GM18520 (cell line): ENCODE measurements at regions not wholly inside any gene's neighbourhood (a gene's known extent, or its start where the extent isn't known, plus 50 kb on each side); places are given as distances from the start of the nearest gene placed in this dataset.
"Not testable (repeated sequence)": the region's sequence is repeated elsewhere in the genome, so short reads cannot be mapped to it uniquely, and the experiment has no call there.

ENCODE experiments used
- ATAC-seq: cut with Tn5 transposase; IDR thresholded peaks from one replicate; pipeline ENCODE4 v1.9.1; 2021; ENCODE audit not compliant: unreplicated experiment

DNA sequence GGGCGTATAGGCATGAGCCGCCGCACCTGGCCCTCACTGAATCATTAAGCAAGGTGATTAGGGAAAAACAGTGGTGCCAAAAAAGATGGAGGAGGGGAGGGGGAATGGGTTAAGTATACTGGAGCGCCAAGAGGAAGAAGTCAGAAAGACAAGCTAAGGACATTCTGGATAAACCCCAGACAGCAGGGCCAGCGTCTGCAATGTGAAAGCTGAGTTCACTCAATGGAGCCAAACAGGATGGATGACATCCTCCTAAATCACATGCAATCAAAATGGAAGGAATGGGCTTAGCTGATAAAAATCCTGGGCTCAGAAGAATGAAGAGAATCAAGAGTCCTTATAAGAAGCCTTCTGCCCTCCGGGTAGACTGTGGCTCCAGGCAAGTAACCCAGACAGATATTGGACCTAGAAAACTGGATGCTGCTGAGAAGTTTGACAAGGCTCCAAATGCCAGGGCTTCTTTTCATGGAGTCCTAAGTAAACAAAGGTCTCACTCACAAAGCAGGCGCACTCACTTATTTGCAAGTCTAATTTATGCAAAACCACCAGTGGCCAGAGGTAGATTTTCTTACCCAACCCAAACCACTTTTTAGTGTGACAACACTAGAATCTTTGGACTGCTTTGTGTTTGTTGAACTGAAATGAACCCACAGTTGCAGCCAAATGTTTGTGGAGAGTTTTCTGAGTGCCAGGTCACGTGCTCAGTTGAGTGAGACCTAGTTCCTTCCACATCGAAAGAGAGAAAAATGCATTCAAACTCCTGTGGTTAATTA lies 519.1 kb upstream of the AUTS2 start:
- no peak for ATAC-seq

DNA sequence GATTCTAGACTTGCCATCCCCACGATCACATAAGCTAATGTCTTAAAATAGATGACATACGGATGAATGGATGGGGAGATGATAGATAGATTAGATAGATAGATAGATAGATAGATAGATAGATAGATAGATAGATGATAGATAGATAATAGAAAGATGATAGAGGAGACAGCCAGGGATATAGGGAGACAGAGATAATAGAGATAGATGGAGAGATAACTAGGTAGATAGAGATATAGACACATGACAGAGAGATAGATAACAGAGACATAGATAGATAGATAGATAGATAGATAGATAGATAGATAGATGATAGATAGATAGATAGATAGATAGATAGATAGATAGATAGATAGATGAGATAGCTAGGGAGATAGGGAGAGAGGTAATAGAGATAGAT lies 511.0 kb upstream of the AUTS2 start:
- not testable (repeated sequence) for ATAC-seq

DNA sequence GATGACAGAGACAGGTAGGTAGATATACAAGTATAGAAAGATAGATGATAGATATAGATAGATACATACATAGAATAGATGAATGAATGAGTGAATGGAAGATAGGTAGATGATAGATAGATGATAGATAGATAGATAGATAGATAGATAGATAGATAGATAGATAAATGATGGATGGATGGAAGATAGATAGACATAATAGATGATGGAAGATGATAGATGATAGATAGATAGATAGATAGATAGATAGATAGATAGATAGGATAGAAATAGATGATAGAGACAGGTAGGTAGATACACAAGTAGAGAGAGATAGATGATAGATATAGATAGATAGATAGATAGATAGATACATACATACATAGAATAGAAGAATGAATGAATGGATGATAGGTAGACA lies 510.1 kb upstream of the AUTS2 start:
- ATAC-seq: no peak

DNA sequence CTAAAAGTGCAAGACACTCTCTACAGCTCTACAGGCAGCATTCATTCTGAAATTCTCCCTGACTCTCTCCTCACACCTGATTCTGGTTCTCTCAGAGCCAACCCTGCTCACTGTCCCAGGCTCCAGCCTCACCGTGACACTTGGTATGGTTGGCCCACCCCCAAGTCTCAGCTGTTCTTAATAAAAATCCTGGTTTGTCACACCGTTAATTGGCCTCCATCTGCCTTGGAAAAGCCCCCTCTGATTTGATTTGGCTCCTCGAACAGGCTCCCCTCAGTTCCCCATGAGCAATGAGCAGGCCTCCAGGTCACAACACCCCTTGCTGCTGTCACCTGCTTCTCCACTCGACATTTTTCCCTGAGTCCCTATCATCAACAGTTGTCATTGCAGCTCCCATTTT lies 507.3 kb upstream of the AUTS2 start:
- ATAC-seq: no peak

DNA sequence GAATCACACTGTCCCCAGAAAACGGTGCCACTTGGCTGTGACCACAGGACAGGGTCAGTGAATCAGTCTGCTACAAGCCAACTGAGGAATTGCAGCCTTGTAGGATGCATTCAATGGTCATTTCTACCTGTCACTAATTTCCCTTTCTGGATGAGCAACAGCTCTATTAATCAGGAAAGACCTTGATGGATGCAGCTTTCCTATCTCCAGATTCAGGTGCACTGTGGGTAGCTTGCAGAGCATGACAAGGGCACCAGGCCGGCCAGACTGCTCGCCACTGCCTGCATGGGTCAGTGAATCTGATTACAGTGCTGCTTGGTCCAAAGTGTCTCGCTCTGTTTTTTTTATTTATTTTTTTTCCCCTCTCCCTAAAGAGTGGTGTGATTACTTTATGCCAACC lies 506.8 kb upstream of the AUTS2 start:
- ATAC-seq: no peak

DNA sequence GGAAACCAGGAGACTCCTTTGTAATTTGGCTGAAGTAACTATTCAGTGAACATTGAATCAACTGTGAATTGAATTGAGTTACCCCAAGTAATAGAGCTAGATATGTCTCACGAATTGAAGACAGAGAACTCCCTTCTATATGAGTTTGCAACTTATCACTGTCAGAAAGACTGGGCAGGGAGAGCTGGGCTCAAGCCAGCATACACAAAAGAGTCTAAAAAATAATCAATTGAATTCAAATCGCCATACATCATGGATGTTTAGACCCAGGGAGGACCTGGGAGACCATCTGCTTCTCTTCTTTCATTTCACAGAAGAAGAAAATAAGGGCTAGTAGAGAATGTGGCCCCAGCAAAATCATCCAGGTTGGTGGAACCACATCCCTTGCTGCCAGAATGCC lies 503.1 kb upstream of the AUTS2 start:
- no peak for ATAC-seq

DNA sequence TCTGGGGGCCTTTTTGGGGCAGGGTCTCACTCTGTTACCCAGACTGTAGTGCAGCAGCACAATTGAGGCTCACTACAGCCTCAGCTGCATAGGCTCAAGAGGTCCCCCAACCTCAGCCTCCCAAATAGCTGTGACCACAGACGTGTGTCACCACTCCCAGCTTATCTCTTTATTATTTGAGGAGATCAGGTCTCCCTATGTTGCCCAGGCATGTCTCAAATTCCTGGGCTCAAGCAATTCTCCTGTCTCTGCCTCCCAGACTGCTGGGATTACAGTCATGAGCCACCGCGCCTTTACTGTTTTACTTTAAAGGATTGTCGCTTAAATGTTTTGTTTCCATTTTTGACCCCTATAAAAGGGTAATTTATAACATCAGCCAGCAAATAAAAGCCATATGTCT lies 502.6 kb upstream of the AUTS2 start:
- no peak for ATAC-seq

DNA sequence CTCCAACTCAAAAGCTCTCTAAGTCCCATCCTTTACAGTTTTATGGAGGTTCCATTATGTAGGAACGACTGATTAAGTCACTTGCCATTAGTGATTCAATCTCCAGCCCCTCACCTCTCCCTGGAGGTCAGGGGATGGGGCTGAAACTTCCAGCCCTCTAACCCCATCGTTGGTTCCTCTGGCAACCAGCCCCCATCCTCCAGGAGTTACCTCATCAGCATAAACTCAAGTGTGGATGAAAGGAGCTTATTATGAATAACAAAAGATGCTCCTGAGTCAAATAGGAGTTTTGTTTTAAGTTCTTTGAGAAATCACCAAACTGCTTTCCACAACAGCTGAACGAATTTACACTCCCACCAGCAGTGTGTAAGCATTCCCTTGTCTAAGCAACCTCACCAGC lies 494.3 kb upstream of the AUTS2 start:
- ATAC-seq: no peak

DNA sequence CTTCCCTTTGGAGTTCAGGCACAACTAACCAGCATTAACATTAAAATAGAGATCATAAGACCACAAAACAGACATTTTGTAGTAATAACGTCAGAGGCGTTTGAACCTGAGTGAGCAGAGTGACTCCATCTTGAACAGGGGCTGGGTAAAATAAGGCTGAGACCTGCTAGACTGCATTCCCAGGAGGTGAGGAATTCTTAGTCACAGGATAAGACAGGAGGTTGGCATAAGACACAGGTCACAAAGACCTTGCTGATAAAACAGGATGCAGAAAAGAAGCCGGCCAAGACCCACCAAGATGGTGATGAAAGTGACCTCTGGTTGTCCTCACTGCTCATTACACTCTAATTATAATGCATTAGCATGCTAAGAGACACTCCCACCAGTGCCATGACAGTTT lies 493.2 kb upstream of the AUTS2 start:
- no peak for ATAC-seq

DNA sequence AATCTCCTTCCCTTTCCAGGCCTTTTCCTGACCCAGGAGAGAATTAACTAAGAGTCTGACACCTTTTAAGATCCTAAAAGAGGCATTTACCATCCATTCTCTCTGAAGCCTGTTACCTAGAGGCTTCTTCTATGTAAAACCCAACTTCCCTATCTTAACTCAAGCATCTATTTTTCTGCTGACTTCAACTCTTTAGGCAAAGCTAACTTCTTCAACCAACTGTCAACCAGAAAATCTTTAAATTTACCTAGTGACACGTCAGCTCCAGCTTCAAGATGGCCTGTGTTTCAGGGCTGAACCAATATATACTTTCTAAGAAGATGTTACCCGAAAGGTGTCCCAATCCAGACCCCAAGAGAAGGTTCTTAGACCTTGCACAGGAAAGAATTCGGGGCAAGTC lies 492.3 kb upstream of the AUTS2 start:
- ATAC-seq: no peak

DNA sequence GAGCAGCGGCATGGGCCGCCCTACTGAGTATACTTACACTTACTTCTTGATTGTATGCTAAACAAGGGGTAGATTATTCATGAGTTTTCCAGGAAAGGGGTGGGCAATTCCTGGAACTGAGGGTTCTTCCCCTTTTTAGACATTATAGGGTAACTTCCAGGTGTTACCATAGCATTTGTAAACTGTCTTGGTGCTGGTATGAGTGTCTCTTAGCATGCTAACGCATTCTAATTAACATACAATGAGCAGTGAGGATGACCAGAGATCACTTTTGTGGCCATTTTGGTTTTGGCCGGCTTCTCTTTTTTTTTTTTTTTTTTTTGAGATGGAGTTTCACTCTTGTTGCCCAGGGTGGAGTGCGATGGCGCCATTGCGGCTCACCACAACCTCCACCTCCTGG lies 491.8 kb upstream of the AUTS2 start:
- ATAC-seq: not testable (repeated sequence)

DNA sequence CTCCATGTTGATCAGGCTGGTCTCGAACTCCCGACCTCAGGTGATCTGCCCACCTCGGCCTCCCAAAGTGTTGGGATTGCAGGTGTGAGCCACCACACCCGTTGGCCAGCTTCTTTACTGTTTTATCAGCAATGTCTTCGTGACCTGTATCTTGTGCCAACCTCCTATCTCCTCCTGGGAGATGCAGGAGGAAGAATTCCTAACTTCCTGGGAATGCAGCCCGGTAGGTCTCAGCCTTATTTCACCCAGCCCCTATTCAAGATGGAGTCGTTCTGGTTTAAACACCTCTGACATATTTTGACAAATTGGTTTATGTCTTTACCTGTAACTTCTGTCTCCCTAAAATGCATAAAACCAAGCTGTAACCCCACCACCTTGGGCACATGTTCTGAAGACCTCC lies 491.3 kb upstream of the AUTS2 start:
- ATAC-seq: not testable (repeated sequence)

DNA sequence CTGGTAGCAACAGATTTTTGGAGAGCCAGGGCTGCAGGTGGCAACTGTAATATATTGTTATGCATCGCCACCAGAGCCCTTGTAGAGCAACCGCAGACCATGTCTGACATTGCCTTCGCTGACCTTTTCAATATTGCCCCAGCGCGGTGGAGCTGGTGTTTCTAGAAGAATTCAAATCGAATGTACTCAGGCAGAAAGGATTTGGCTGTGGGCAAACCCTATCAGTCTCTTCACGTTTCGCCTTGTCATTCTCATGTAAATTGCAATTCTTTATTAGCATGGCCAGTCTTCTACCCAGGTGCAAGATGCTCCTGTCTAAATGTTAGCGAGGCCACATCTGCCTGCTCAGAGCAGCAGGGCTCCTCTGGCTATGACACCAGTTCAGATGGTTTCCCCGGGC lies 490.2 kb upstream of the AUTS2 start:
- ATAC-seq: no peak

DNA sequence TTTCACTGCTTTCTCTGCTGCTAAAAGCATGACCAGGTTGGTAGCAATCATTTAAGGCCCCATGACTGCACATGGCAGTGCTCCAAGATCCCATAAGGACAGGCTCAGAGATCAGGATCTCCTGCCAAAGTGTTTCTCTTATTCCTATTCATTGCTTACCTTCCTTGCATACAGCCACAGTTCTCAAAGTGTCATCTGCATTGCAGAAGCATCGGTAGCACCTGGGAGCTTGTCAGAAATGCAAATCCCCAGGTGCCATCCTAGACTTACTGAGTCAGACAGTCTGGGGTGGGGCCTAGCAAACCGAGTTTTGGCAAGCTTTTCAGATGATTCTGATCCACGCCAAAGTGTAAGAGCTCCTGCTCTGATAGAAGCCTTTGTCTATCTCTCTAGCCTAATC lies 489.0 kb upstream of the AUTS2 start:
- no peak for ATAC-seq

DNA sequence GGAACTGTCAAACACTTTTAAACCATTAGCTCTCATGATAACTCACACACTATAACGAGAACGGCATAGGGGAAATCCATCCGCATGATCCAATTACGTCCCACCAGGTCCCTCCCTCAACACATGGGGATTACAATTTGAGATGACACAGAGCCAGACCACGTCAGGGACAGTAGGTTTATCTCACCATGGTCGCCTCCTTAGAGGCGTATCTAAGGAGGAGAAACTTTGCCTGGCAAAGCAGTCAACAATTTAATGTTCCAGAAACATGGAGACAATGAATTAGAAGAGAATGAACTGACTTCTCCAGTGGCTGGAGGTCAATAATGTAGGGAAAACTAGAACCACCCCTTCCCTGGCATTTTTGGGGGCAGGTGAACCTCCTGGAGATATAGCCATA lies 488.4 kb upstream of the AUTS2 start:
- ATAC-seq: no peak

DNA sequence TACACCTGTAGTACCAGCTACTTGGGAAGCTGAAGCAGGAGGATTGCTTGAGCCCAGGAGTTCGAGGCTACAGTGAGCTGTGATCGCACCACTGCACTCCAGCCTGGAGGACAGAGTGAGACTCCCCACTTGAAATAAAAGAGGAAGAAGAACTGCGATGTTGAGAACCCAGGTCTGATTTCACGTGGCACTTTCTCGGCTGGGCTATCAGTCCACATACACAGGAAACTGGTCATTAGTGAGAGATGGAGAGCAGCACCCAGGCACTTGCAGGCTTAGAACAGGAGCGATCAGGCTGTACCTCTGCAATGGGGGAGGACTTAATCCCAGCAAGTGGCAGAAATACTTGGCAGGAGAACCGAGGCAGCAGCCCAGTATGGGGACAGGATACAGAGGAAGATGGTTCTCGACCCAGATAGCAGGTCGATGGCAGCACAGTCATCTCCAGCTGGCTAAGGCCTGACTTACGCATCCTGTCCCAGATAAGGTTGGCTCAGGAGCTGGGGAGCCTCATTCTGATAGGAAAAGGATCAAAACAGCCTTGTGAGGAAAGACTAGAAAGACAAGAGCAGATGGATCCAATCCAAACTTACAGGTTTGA lies 487.7 kb upstream of the AUTS2 start:
- ATAC-seq: no peak

DNA sequence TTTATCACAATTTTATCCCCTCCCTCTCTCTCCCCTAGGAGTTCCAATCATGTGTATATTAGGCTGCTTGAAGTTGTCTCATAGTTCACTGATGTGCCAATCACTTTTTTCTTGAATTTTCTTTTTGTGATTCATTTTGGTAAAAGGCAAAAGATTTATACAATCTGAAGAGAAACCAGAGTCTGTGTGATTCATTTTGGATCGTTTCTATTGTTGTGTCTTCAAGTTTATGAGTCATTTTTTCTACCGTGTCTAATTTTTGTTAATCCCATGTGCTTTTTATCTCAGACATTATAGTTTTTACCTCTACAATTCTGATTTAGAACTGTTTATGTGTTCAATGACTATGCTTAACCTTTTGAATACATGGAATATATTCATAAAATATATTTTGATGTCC lies 483.9 kb upstream of the AUTS2 start:
- no peak for ATAC-seq

DNA sequence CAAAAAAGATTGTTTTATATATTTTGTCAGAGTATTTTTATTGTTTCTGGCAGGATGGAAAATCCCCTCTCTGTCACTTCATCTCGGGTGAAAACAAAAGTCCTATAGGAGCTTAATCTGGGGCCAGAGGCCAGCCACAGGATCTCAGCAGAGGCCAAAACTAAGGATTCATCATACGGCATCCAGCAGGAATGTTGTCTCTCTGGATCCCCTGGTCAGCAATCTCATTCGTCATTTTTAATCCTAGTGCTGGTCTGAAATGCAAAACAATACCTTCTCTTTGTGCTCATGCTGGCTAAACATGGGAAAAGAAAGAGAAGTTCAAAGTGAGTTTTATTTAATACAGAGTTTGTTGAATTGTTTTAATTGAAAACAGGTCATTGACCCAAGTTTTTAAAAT lies 482.5 kb upstream of the AUTS2 start:
- no peak for ATAC-seq

DNA sequence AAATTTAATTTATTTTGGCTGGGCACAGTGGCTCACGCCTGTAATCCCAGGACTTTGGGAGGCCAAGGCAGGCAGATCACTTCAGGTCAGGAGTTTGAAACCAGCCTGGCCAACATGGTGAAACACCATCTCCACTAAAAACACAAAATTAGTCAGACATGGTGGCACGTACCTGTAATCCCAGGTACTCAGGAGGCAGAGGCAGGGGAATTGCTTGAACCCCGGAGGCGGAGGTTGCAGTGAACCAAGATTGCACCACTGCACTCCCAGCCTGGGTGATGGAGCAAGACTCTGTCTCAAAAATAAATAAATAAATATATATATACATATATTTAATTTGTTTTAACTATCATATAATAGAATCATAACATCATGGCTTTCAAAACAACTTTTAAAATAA lies 482.1 kb upstream of the AUTS2 start:
- ATAC-seq: not testable (repeated sequence)

DNA sequence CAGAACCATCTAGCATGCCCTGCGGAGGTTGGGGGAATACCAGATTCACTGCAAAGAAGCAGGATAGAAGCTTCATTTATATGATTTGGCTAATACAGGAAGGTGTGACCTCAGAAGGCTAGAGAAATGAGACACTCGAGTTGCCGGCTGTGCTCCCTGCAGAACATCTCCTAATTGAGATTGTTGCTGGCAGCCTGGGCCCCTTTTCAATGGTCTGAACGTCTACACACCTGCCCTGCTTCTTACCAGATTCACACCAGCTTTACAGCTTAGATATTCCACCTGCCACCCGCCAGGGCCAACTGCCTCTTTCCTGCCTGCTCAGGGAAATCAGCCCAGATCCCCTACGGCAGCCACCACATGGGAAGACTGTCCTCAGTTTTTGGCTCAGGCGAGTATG lies 475.3 kb upstream of the AUTS2 start:
- ATAC-seq: no peak

DNA sequence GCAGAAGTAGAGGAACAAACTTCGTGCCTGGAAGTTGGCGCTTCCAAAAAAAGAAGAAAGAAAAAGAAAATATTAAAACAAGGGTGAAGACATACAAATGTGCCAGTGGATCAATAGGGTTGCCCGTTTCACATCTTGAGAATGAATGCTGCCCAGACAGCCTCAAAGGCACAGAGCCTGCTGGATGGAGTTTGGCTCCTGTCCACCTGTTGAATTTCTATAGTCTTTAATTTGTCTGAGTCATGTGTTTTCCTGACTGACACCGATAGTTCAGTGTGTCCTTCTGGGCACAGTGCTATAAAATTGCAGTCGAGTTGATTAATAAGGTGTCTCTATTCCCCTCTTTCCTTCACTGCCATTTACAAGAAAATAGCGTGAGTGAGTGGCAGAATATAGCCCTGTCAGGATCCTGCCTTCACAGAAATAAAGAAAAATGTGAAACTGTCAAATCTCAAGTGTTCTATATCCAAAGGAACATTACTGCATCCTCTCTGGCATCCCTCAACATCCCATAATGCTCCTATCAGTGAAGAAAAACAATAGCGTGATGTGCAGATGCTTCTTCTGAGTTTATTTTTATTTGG lies 471.3 kb upstream of the AUTS2 start:
- ATAC-seq: no peak

DNA sequence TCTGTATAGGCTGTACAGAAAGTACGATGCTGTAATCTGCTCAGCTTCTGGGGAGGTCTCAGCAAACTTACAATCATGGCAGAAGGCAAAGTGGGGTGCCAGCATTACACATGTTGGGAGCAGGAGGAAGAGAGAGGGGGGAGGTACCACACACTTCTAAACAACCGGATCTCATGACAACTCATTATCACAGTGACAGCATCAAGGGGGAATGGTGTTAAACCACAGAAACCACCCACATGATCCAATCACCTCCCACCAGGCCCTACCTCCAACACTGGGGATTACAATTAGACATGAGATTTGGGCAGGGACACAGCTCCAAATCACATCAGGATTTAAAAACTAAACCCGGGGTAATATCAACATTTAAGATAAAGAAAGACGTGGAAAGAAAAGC lies 468.8 kb upstream of the AUTS2 start:
- no peak for ATAC-seq

DNA sequence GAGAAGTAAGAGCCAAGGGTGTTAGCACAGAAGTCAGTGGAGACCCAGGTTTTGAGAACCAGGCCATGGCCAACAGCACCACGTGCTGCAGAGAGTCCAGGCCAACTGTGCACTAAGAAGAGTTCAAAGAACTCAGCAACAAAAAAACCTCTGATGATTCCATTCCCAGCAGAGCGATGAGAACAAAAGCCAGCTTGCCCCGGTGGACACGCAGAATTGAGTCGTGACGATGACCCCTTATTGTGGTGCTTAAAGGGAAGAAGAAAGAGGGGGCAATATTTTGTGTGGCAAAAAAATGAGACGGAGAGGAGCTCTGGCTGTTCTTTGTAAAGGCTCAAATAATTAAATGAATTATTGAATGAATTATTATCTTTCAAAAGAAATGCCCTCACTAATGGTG lies 468.3 kb upstream of the AUTS2 start:
- ATAC-seq: no peak
